SK-N-SH (cell line): ENCODE measurements at regions not wholly inside any gene's neighbourhood (a gene's known extent, or its start where the extent isn't known, plus 50 kb on each side); places are given as distances from the start of the nearest gene placed in this dataset.

Source experiments
- CTCF ChIA-PET: fragments of 300-600, 350-600 bp; formaldehyde crosslinking; extraction: SDS; loops from one replicate; lab custom pipeline; 2021; lab: Yijun Ruan, JAX
- POLR2A ChIA-PET: fragments of 350-600 bp; sonication (Branson Sonifier 250); formaldehyde crosslinking; extraction: SDS; loops from one replicate; lab custom pipeline; 2020; ENCODE audit warnings: antibody characterized with exemption, inconsistent platforms; lab: Yijun Ruan, JAX
- DNase-seq: peaks from one replicate; pipeline ENCODE4 v3.0.0; 2012
- H2AFZ ChIP-seq: fragments of 200-600 bp; sonication (generic); 2 replicates; pipeline ENCODE4 v1.8.1; 2016; ENCODE audit warnings: antibody characterized with exemption, mild to moderate bottlenecking, low read depth
- H3F3A ChIP-seq: fragments of 200-600 bp; sonication (generic); replicated peaks from 2 replicates; pipeline ENCODE3; 2016; ENCODE audit warnings: antibody characterized with exemption, mild to moderate bottlenecking; ENCODE audit not compliant: insufficient read depth
- H3K27ac ChIP-seq, 2 experiments: fragments of 200-500 bp in 1 of 2; fragments of 200-600 bp in 1 of 2; sonication (Bioruptor generic) in 1 of 2; sonication (generic), shearing (Covaris generic) in 1 of 2; 2 replicates each; pipeline versions ENCODE4 v1.5.1 to v1.6.1; 2014 to 2016; ENCODE audit warnings: low read depth in 2 of 2, inconsistent platforms in 1 of 2, low read length in 1 of 2, mild to moderate bottlenecking in 1 of 2, mixed read lengths in 1 of 2
- H3K27me3 ChIP-seq: fragments of 200-600 bp; sonication (generic), shearing (Covaris generic); 2 replicates; pipeline ENCODE4 v1.6.1; 2016; ENCODE audit warnings: mixed run types; ENCODE audit not compliant: insufficient read depth
- H3K36me3 ChIP-seq, 2 experiments: fragments of 200-500 bp in 1 of 2; fragments of 200-600 bp in 1 of 2; sonication (Bioruptor generic) in 1 of 2; sonication (generic) in 1 of 2; replicated peaks in 1 of 2; 2 replicates each; pipeline versions ENCODE3 to v1.5.1; 2014 to 2016; ENCODE audit warnings: low read length in 1 of 2, mild to moderate bottlenecking in 1 of 2; ENCODE audit not compliant: insufficient read depth in 2 of 2, control insufficient read depth in 1 of 2
- H3K4me1 ChIP-seq, 2 experiments: fragments of 200-500 bp in 1 of 2; fragments of 200-600 bp in 1 of 2; sonication (Bioruptor generic) in 1 of 2; sonication (generic), shearing (Covaris generic) in 1 of 2; 2 replicates each; pipeline versions ENCODE4 v1.5.1 to v1.6.1; 2014 to 2016; ENCODE audit warnings: low read depth in 1 of 2, low read length in 1 of 2, mixed run types in 1 of 2; ENCODE audit not compliant: insufficient read depth in 2 of 2, control insufficient read depth in 1 of 2
- H3K4me2 ChIP-seq: fragments of 200-600 bp; sonication (generic), shearing (Covaris generic); 2 replicates; pipeline ENCODE4 v1.6.1; 2017; ENCODE audit warnings: mixed run types
- H3K4me3 ChIP-seq, 2 experiments: fragments of 200-500 bp in 1 of 2; fragments of 200-600 bp in 1 of 2; sonication (Bioruptor generic) in 1 of 2; sonication (generic), shearing (Covaris generic) in 1 of 2; 2 replicates each; pipeline versions ENCODE4 v1.5.1 to v1.8.1; 2014 to 2016; ENCODE audit warnings: low read depth in 2 of 2, inconsistent platforms in 1 of 2, low read length in 1 of 2, mild to moderate bottlenecking in 1 of 2, mixed read lengths in 1 of 2, moderate library complexity in 1 of 2
- H3K79me2 ChIP-seq: fragments of 200-600 bp; sonication (generic); 2 replicates; pipeline ENCODE4 v1.8.1; 2017; ENCODE audit warnings: mild to moderate bottlenecking; ENCODE audit not compliant: insufficient read depth
- H3K9ac ChIP-seq: fragments of 200-600 bp; sonication (generic); 2 replicates; pipeline ENCODE4 v1.6.1; 2017; ENCODE audit warnings: mixed run types
- H3K9me2 ChIP-seq: fragments of 200-600 bp; sonication (generic); 2 replicates; pipeline ENCODE4 v1.6.1; 2017; ENCODE audit warnings: mixed run types
- H3K9me3 ChIP-seq: fragments of 200-600 bp; sonication (generic); 2 replicates; pipeline ENCODE4 v1.6.1; 2017; ENCODE audit warnings: mixed run types, mild to moderate bottlenecking, moderate library complexity
- H4K20me1 ChIP-seq: fragments of 200-600 bp; sonication (generic); 2 replicates; pipeline ENCODE4 v1.6.1; 2017; ENCODE audit warnings: mild to moderate bottlenecking, mixed run types; ENCODE audit not compliant: insufficient read depth
- CHD2 ChIP-seq: fragments of 150-350 bp; IDR thresholded peaks from 2 replicates; pipeline ENCODE4 v1.6.1; 2018; ENCODE audit warnings: low read length; ENCODE audit not compliant: partially characterized antibody
- ELF1 ChIP-seq: IDR thresholded peaks from 2 replicates; pipeline ENCODE4 v1.4.0; 2012
- EP300 ChIP-seq, 2 experiments: IDR thresholded peaks; 2 replicates each; pipeline versions ENCODE4 v1.4.0 to v1.6.1; 2012; ENCODE audit warnings: borderline replicate concordance in 1 of 2, low read depth in 1 of 2, low read length in 1 of 2
- GABPA ChIP-seq: IDR thresholded peaks from 2 replicates; pipeline ENCODE4 v1.4.0; 2012; ENCODE audit warnings: low read depth, mild to moderate bottlenecking
- GATA2 ChIP-seq: sonication (generic); formaldehyde crosslinking; IDR thresholded peaks from 2 replicates; pipeline ENCODE4 v1.5.0; 2020; ENCODE audit warnings: mild to moderate bottlenecking, missing genetic modification reagents
- JUND ChIP-seq: IDR thresholded peaks from 2 replicates; pipeline ENCODE4 v1.4.0; 2012
- MEF2A ChIP-seq: IDR thresholded peaks from 2 replicates; pipeline ENCODE4 v1.4.0; 2012; ENCODE audit warnings: low read depth, borderline replicate concordance
- NFIC ChIP-seq: IDR thresholded peaks from 2 replicates; pipeline ENCODE4 v1.4.0; 2012; ENCODE audit warnings: borderline replicate concordance
- NRF1 ChIP-seq: IDR thresholded peaks from 2 replicates; pipeline ENCODE4 v1.6.1; 2012; ENCODE audit warnings: low read depth, mild to moderate bottlenecking, low read length
- POLR2AphosphoS5 ChIP-seq: IDR thresholded peaks from 2 replicates; pipeline ENCODE4 v1.6.1; 2012; ENCODE audit warnings: low read depth, low read length
- REST ChIP-seq: IDR thresholded peaks from 2 replicates; pipeline ENCODE4 v1.6.1; 2012; ENCODE audit warnings: mild to moderate bottlenecking, low read depth, low read length, moderate library complexity
- RXRA ChIP-seq: IDR thresholded peaks from 2 replicates; pipeline ENCODE4 v1.4.0; 2012; ENCODE audit warnings: low read depth, mild to moderate bottlenecking, borderline replicate concordance
- TCF12 ChIP-seq: IDR thresholded peaks from 2 replicates; pipeline ENCODE4 v1.4.0; 2012
- TEAD4 ChIP-seq: IDR thresholded peaks from 2 replicates; pipeline ENCODE4 v1.4.0; 2012; ENCODE audit warnings: mild to moderate bottlenecking, borderline replicate concordance; ENCODE audit not compliant: insufficient read depth
- YY1 ChIP-seq: IDR thresholded peaks from 2 replicates; pipeline ENCODE4 v1.4.0; 2012; ENCODE audit warnings: low read depth, mild to moderate bottlenecking
- WGBS: methylation state at CpG from one replicate; pipeline ENCODE4 v1.1.6; 2017; ENCODE audit warnings: low lambda C conversion rate; 5-methylcytosine and 5-hydroxymethylcytosine counted together
- TF ChIP-seq, protein P1 (sequence below): fragments of 150-350 bp; IDR thresholded peaks from 2 replicates; pipeline ENCODE4 v1.6.1; 2017; ENCODE audit warnings: antibody characterized with exemption, low read length, low read depth, borderline replicate concordance
- TF ChIP-seq, protein P2 (sequence below): IDR thresholded peaks from 2 replicates; pipeline ENCODE4 v1.4.0; 2012; ENCODE audit warnings: low read depth, borderline replicate concordance
- TF ChIP-seq, protein P3 (sequence below): IDR thresholded peaks from 2 replicates; pipeline ENCODE4 v1.4.0; 2012; ENCODE audit warnings: low read depth
- TF ChIP-seq, protein P4 (sequence below): fragments of 150-350 bp; IDR thresholded peaks from 2 replicates; pipeline ENCODE4 v1.6.1; 2016; ENCODE audit warnings: mild to moderate bottlenecking, low read depth, low read length

GRCh38 chr15:61656391-61656790 is 403.9 kb downstream of the VPS13C start:
- H4K20me1 ChIP-seq = no peaks in the 10 kb centered on the region
- H3K4me2 ChIP-seq = no peak overlapping the region
- H3K27ac ChIP-seq = no peak overlapping the region
- no peaks in the 10 kb centered on the region for H3K79me2 ChIP-seq
- H3K4me3 ChIP-seq = no peak overlapping the region
- H3K4me1 ChIP-seq = no peaks in the 10 kb centered on the region
- no peaks in the 10 kb centered on the region for H3K9me3 ChIP-seq
- no peaks in the 10 kb centered on the region for H3K36me3 ChIP-seq
- WGBS = 72% methylated on average over 11 of the region's 11 CpGs
- H3K9ac ChIP-seq = no peak overlapping the region
- H3K27me3 ChIP-seq = no peaks in the 10 kb centered on the region
- ChIA-PET CTCF (interaction anchor here (2.3 kb wide), 1 partner anchor 178 kb away, joined by 8 read pairs; no protein-coding TSS in a partner anchor), POLR2A (no interaction called here)
- no peaks in the 10 kb centered on the region for H3K9me2 ChIP-seq
- no peaks in the 10 kb centered on the region for H3F3A ChIP-seq
- TF ChIP-seq REST (no peak), EP300 (IDR thresholded peaks at IDR 0.05; ENCODE audit: borderline replicate concordance in 1 of 2, low read depth in 1 of 2, low read length in 1 of 2) (no peak), JUND (no peak), RXRA (no peak), TEAD4 (no peak), GABPA (no peak)
- H2AFZ ChIP-seq = no peak overlapping the region
- no peak for DNase-seq

- no peaks in the 10 kb centered on the region for H3K9me2 ChIP-seq
- H3K27me3 ChIP-seq = no peaks in the 10 kb centered on the region
- H3F3A ChIP-seq = no peaks in the 10 kb centered on the region
- no peak for DNase-seq
- no peak overlapping the region for H3K9ac ChIP-seq
- no peaks in the 10 kb centered on the region for H3K4me1 ChIP-seq
- no peaks in the 10 kb centered on the region for H3K9me3 ChIP-seq
- 15% methylated on average over 3 of the region's 3 CpGs for WGBS
- H3K4me3 ChIP-seq = no peak overlapping the region
- H3K36me3 ChIP-seq = no peaks in the 10 kb centered on the region
- no peak overlapping the region for H3K4me2 ChIP-seq
- no peaks in the 10 kb centered on the region for H3K79me2 ChIP-seq
- TF ChIP-seq MEF2A = no peak
- no peak for TF ChIP-seq TCF12
- TF ChIP-seq CHD2 = no peak
- TF ChIP-seq, protein P1, sequence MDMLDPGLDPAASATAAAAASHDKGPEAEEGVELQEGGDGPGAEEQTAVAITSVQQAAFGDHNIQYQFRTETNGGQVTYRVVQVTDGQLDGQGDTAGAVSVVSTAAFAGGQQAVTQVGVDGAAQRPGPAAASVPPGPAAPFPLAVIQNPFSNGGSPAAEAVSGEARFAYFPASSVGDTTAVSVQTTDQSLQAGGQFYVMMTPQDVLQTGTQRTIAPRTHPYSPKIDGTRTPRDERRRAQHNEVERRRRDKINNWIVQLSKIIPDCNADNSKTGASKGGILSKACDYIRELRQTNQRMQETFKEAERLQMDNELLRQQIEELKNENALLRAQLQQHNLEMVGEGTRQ = no peak
- no peak for TF ChIP-seq NRF1
- TF ChIP-seq REST = no peak
- no peak for TF ChIP-seq POLR2AphosphoS5
- no peak for TF ChIP-seq JUND
- TF ChIP-seq, protein P2, sequence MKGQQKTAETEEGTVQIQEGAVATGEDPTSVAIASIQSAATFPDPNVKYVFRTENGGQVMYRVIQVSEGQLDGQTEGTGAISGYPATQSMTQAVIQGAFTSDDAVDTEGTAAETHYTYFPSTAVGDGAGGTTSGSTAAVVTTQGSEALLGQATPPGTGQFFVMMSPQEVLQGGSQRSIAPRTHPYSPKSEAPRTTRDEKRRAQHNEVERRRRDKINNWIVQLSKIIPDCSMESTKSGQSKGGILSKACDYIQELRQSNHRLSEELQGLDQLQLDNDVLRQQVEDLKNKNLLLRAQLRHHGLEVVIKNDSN = no peak
- no peak for TF ChIP-seq YY1
- TF ChIP-seq, protein P3, sequence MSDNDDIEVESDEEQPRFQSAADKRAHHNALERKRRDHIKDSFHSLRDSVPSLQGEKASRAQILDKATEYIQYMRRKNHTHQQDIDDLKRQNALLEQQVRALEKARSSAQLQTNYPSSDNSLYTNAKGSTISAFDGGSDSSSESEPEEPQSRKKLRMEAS = no peak
- TF ChIP-seq NFIC = no peak
- no peak for TF ChIP-seq EP300 (IDR thresholded peaks at IDR 0.05; ENCODE audit: borderline replicate concordance in 1 of 2, low read depth in 1 of 2, low read length in 1 of 2)
- TF ChIP-seq ELF1 = no peak
- no peak for TF ChIP-seq GATA2 (CRISPR knock-in tag)
- TF ChIP-seq, protein P4, sequence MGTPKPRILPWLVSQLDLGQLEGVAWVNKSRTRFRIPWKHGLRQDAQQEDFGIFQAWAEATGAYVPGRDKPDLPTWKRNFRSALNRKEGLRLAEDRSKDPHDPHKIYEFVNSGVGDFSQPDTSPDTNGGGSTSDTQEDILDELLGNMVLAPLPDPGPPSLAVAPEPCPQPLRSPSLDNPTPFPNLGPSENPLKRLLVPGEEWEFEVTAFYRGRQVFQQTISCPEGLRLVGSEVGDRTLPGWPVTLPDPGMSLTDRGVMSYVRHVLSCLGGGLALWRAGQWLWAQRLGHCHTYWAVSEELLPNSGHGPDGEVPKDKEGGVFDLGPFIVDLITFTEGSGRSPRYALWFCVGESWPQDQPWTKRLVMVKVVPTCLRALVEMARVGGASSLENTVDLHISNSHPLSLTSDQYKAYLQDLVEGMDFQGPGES = no peak
- no peak overlapping the region for H3K27ac ChIP-seq
- no peaks in the 10 kb centered on the region for H4K20me1 ChIP-seq
- CTCF ChIA-PET = interaction anchor here (2.3 kb wide), 1 partner anchor 179 kb away, joined by 8 read pairs; no protein-coding TSS in a partner anchor
- H2AFZ ChIP-seq = no peak overlapping the region
- POLR2A ChIA-PET = no interaction called here
These were observed 404.4 kb downstream of the VPS13C start for GRCh38 chr15:61655881-61656280.
